ENCODE measurements at regions not wholly inside any gene's neighbourhood (a gene's known extent, or its start where the extent isn't known, plus 50 kb on each side); places are given as distances from the start of the nearest gene placed in this dataset.

DNA sequence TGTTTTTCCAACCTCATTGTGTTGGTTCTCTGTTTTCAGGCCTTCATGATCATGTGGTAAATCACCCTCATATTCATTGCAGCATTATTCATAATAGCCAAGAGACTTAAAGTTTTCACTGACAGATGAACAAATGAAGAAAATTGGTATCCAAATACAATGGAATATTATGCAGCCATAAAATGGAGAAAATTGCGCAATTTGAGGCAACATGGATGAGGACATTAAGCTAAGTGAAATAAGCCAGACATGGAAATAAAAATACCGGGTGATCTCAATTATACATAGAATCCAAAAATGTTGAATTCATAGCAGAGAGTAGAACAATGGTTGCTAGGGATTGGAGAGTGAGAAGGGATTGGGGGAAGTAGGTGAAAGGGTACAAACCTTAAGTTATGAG is 491.9 kb upstream of the KCNMB2 start:
- TF ChIP-seq, protein P1, sequence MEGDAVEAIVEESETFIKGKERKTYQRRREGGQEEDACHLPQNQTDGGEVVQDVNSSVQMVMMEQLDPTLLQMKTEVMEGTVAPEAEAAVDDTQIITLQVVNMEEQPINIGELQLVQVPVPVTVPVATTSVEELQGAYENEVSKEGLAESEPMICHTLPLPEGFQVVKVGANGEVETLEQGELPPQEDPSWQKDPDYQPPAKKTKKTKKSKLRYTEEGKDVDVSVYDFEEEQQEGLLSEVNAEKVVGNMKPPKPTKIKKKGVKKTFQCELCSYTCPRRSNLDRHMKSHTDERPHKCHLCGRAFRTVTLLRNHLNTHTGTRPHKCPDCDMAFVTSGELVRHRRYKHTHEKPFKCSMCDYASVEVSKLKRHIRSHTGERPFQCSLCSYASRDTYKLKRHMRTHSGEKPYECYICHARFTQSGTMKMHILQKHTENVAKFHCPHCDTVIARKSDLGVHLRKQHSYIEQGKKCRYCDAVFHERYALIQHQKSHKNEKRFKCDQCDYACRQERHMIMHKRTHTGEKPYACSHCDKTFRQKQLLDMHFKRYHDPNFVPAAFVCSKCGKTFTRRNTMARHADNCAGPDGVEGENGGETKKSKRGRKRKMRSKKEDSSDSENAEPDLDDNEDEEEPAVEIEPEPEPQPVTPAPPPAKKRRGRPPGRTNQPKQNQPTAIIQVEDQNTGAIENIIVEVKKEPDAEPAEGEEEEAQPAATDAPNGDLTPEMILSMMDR (IDR thresholded peaks at IDR 0.05), result no peak
- TF ChIP-seq POLR2AphosphoS5 (IDR thresholded peaks at IDR 0.05), result no peak
